Hematopoietic multipotent progenitor cell treated with erythropoietin and hydrocortisone succinate and interleukin-3 and kit ligand, for 15 days (in vitro differentiated cells): ENCODE measurements at regions not wholly inside any gene's neighbourhood (a gene's known extent, or its start where the extent isn't known, plus 50 kb on each side); places are given as distances from the start of the nearest gene placed in this dataset.

Source experiments
- DNase-seq: peaks from one replicate; pipeline ENCODE4 v3.0.0-alpha.2; 2015; ENCODE audit warnings: low spot score

DNA sequence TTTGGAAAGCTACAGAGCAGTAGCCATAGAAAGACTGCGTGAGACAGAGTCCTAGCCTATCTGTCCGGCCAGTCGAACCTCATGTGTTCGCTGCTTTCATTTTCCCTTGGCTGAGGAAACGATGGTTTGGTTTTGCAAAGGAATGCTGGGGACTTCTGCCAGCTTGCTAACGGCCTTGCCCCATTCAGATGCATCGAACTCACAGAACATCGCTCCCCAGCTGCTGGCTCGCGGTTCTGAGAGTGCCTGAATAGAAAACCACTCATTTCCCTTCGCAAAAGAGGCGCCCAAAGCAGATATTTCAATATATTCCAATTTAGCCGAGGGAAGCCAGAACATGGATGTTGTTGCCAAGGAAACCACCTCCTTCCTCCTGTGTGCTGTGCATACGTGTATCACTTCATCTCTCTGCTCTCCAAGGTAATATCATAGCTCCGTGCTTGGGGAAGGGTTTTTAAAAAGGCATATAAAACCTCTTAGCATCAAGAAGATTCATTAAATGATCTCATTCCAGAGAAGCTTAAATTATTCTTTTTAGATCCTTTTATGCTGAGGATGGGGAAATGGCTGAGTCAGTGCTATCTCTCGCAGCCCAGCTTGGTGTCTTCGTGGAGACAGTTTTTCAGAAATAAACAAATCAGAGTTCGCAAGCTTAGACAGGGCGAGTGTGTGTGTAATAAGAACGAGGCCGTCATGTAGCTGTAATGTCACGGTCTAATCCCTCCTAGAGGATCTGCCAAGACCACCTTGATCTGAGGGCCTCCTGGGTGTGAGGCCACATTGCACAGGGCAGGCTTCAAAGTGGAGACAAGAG, 215.2 kb downstream of the RPS24 start:
- no peak for DNase-seq

DNA sequence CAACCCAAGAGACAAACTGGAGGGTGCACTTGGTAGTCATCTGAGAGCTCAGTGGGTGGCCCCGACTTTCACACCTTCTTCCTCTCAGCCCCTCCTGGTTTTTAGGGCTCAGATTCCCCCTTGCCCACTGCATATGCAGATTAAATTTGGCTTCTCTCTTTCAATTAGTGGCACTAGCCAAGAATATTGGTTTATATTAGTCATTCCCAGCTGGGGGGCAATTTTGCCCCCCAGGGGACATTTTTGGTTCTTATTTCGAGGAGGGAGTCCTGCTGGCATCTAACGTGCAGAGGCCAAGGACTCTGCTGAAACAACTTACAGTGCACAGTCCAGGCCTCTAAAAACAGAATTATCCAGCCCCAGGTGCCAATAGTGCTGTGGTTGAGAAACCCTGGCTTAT, 216.0 kb downstream of the RPS24 start:
- no peak for DNase-seq

DNA sequence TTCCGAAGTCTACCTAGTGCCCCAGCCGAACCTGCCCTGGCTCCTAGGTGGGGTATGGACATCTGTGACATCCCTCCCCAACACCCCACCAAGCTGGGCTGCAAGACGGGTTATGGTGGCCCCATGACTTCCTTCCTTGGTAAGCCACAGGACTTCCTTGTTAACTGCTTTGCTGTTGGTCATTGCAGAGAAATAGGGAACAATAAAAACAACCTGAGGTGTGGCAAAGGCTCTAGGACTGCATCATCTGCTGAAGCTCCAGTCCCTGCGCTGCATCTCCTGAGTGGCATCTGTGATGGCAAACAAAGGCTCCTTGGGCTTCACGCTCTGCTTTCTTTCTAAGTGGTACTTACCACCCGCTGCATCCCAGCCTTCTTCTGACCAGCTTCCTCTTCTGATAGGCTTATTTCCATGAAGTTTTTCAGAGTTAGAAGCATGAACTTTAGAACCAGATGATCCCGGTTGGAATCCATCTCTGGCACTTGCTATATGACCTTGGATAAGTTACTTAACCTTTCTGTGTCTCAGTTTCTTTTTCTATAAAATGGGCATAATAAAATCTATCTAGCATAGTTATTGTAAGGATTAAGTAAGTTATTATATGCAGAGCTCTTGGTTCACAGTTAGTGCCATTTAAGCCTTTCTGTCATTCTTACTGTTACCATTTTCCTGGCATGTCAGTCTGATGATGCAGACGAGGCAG, 216.8 kb downstream of the RPS24 start:
- no peak for DNase-seq

DNA sequence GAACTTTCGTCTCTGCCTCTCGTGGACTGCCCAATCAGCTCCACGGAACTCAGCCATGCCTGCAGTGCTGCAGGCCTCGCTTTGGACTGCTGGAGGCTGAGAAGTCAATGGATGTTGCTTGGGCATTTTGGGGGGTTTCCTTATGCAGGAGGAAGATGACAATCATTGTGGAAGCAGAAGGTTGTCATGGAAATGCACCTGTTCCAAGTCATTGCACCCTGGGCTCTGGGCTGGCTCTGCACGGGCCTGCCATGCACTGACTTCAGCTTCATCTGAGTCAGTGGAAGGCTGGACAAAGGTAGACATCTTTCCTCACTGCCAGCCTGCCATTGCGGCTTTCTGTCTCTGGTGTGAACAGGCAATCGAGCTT, 217.3 kb downstream of the RPS24 start:
- DNase-seq, result no peak

DNA sequence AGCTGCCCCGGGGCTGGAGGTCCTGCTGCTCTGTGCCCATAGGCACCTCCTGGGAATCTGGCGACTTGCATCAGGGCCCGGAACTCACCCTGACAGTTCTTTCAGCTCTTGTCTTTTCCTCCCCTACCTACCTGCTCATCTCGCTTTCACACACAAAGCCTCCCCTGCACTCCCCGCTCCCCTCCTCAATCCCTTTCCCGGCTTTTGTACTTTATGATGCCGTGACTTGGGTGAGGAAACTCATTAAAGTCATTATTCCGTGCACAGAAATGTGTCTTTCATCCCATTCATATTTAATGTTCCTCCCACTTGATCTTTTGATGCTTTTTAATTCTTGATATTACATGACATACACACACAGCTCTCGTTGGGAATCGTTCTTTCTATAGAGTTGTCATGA, 218.6 kb downstream of the RPS24 start:
- DNase-seq, result no peak

DNA sequence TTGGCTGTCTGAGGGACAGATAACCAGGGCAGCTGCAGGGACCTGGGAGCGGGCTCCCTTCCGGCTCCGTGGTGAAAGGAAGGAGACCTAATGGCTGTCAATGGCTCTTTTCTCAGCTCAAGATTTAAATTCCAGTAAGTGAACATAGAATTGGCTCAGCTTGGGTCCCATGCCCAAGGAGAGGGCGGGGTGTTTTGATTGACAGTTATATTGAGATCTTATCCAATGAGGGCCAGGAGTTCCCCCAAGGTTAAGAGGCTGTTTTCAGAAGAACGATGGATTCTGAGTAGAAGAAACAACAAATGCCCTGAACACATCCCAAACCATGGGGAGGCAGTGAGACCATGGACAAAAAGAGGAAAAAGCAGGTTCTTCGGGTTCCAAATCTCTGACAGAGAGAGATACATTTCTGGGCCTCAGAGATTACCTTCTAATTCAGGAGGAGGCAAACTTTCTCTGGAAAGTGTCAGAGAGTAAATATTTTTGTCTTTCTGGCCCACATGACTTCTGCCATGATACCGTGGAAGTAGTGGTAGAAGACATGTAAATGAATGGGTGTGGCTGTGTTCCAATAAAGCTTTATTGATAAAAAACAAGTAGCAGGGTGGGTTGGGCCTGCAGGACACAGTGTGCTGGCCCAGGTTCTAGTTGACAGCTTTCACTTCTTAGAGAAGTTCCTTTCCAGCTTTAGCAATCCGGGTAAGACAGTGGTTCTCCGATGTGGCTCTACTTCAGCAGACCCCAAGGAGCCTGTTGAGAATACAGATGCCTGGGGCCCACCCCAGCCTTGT, 219.6 kb downstream of the RPS24 start:
- DNase-seq, result no peak

DNA sequence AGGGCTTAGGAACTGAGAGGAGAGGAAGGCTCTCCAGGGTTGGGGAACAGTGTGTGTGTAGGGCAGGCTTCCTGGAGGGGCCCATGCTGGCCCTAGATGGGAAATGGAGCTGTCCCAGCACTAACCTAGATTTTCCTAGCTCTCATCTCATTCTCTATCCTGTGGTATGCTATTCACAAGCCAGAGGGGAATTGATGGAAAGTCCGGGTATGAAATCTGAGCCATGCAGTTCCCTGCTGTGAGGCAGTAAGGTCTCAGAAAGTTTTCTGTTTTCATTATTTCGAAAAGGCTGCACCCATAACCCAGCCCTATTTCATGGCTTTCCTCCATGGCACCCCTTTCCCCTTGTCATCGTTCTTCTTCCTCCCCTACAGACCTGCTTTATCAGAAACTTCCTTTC, 220.3 kb downstream of the RPS24 start:
- no peak for DNase-seq

DNA sequence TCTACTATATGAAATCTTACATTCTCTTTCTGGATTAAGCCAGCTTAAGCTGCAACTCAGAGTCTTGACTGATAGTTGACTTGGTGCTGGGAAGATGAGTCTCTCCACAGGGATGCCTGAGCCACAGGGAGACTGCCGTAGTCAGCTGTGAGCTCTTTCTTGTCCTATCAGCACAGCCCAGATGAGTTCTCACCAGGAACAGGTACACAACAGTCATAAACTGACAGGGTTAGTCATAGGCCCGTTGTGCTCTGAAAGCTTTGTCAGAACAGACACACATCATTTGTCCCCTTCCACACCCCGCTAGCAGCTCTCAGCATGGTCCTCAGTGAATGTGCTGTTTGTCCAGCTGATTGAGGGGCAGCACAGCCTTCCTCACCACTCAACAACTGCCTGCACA, 221.6 kb downstream of the RPS24 start:
- DNase-seq, result no peak

DNA sequence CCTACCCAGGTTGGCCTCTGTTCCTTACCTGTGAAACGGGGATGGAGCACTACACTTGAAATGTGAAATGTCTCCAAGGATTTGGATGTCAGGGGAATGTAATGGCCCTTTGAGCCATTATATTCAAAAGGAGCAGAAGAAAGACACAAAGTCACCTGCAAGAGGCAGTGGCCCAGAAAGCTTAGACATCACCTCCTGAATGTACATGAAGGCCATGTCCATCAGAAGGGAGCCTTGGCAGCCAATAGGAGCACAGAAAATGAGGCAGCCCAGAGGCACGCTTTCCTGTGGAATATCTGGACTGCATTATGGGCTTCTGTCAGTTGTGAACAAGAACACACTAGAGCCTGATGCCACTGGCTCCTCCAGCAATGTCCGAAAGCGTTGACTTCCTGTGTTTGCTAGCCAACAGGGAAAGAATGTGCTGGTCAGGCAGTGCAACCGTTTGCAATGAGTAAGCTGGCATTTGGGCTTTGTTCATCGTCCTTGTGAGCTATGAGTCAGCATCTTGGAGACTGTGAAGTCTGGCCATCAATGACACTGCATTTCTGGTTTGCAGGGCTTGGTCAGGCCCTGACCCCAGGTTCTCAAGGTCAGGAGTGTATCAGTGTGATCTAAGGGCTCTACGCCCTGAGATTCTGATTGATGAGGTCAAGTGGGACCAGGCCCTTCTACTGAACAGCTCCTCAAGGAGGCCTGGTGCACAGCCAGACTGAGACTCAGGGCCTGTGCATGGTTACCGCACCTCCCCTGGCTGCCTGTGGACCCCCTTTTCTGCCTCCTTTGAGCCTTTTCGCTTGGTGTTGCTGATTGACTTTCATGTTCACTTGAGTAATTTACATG, 222.4 kb downstream of the RPS24 start:
- DNase-seq, result no peak

DNA sequence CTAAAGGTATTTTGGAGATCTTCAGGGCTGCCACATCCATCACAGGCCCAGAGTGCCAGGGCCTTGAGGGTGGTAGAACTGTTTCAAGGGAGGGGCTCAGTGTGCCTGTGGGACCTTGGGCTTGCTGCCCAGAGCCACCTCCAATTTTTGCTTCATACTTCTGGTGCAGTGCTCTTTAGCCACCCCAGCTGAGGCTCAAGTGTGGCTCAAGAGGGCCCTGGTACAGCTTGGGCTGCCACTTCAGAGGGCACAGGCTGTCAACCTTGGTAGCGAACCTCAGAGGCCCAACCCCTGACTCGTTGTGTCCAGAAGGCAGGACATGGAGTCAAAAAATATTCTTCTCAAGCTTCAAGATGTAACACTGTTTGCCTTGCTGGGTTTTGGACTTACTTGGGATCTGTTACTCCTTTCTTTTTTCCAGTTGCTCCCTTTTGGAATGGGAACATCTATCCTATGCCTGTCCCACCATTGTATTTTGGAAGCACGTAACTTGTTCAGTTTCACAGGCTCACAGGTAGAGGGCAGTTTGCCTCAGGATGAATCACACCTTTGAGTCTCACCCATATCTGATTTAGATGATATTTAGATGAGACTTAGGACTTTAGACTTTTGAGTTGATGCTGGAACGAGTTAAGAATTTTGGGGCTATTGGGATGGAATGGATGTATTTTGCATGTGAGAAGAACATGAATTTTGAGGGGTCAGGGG, 224.8 kb downstream of the RPS24 start:
- DNase-seq, result no peak

DNA sequence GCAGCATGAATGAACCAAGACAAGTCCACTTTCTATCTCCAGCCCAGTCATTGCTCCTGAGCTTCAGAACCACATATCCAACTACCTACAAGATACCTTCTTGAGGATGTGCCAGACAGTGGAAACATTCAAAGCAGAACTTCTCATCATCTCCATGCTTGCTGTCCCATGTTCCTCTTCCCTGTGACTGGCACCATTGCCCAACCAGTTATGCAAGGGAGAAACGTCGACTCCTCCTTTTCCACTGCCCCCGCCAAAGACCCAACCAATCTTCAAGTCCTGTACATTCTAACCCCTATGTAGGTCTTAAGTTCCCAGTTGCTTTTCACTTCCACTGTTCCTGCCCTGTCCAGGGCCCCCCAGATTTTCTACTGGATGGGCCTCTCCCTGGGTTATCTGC, 225.7 kb downstream of the RPS24 start:
- no peak for DNase-seq

DNA sequence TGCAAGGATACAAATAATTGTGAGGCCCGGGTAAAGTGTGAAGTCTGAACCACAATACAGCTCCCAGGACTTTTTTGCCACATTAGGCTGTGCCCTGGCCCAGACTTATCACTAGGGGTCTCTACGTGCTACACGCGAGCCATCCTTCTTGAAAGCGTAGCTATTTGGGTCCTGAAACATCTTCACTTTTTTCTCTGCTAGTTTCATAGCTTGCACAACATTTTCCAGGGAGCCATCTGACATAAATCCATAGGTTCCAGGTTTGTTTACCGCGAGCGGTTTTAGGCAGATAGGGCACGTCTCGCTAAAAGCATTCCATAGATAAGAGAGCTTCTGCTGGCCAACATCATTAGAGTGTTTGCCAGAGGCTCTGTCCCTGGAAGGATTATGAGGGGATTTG, 226.5 kb downstream of the RPS24 start:
- DNase-seq, result no peak

DNA sequence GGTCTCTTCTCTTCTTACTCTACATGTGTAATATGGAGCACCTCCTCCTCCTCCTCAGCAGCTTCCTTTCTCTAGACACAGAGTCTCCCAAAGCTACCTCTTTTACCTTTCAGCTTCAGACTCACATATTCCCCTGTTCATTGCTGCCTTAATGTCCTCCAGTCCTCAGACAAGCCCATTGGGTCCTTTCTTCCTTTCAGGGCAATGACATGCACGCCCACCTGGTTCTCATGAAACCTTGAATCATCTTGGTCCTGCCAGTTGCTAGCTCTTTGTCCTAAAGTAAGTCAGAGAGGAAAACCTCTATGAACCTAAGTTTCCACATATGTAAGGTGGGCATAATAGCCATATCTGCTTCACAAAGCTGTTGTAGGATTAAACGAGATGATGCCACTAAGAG, 227.0 kb downstream of the RPS24 start:
- DNase-seq, result no peak

DNA sequence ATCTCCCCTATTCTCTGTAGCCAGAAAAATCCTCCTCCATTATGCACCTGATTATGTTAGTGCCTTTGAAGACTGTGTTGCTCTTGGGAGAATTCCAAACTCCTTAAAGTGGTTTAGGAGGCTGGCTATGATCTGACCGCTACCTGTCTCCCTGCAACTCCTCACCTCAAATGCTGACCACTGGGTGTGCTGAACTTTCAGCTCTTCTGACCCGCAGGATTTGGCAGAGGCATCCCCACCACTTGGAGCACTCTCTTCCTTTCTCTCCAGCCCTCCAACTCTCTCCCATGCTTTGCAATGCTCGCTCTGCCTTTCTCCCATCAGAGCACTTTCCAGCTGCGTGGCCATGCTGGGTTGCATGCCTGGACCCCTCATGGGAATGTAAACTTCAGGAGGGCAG, 227.6 kb downstream of the RPS24 start:
- no peak for DNase-seq

DNA sequence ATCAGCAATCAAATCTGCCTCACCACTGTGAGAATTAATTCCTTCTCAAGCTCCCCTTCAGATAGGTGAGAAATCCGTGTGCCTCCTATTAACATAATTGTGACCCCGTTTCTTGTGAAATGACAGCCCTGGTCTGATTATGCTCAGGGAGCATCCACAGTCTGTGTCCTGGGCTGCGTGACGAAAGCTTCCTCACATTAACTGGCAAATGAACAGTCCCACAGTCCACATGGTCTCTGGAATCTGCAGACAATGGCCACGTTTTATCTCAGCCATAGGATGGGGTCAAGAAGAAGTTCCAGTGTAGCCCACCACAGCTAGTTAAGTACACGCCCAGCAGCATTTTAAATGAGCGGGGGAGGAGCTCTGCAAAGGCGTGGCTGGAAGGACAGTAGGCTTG, 229.2 kb downstream of the RPS24 start:
- no peak for DNase-seq

DNA sequence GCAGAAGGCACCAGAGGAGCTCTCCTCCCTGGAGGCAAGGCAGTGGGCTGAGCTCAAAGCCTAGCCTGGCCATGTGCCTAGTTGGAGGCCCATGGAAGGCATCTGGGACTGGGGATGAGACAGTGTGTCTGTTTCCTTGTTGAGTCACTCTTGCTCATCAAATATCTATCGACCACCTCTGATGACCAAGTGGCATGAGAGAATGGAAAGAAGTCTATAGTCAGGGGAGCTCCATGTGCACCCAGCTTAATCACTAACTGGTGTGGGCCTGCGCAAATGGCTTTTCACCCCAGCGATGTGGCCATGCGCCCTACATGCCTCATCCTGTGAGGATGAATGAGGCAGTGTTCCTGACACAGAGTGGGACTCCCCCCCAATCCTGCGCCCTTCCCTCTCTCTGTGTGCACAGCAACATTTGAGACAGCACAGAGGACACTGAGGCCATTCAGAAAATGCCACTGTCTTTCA, 229.9 kb downstream of the RPS24 start:
- DNase-seq, result no peak

DNA sequence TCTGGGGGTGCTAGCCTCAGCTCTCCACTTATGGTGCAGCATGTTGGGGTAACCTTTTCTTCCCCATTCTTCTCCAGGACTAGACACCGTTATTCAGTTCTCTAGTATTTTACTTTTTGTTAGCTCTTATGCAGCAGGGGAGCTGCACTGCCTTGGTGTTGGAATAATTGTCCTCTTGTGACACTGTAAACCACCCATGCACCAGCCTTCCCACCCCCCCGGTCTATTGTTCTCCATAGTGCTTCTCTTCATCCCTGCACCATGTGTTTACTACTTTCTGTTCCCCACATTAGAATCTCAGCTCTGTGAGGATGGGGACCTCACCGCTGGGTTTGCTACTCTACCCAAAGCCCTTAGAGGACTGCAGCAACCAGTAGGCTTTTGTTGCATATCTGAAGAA, 230.7 kb downstream of the RPS24 start:
- DNase-seq, result no peak

DNA sequence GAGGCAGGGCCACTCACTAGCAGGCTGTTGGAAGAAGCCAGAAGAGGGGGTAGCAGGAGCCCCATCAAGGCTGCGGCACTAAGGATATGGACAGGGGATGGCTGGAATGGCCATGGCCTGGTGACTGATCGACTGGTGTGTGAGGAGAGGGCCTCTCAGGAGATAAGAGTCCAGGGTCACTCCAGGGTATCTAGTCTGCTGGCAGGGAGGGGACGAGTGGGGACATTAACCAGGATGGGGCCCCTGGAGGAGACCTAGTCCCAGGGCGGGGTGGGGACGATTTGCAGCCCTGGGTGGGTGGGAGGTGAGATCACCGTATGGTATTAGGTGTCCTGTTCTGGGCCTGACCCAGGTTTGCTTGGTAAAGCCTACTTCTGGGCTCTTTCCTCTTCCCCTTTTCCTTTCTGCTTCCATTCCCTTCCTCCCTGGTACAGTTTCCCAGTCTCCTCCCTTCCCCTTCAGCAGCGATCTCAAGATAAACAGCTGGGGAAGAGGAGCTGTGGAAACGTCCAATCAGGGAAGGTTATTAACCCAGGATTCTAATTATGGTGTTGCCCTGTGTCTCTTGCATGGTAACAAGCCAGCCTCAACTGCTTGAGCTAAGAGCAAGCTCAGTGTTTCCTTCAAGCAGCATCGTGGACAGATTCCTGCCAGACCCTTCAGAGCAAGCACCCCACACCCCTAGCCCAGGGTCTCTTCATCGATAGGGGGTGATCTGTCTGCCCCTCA, 233.2 kb downstream of the RPS24 start:
- DNase-seq, result no peak

DNA sequence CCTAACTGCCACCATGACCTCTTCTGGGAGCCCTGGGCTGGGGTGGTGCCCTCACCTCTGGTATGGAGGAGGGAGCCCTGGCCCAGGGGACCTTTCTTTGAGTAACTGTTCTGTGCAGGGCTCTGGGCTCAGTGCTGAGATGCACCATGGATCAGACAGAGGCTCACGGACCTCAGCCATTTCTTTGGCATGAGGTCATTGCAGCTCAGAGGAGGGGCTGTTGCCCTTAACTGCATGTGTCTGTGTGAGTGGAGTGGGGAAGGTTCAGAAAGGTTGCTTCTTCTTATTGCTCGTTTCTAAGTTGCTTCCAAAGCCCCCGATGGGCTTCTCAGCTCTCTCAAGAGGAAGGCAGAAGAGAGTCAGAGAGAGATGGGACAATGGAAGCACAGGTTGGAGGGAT, 233.9 kb downstream of the RPS24 start:
- no peak for DNase-seq

DNA sequence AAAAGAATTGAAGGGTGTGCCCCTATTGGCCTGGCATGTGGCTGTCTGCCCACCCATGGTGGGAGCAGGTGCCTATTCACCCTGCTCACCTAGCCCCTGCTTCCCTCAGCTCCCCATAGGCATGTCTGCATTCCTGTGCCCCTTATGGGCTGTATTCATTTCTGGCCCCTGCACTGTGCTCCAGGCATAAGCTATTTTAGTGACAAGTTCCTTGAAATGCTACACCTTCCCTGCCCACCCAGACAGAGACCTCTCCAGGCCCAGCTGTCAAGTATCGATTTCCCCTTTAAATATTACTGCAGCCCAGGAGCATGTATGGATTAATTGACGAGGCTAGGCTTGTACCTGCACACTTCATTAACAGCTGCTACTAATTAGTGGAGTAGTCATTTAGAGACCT, 235.4 kb downstream of the RPS24 start:
- DNase-seq, result no peak

DNA sequence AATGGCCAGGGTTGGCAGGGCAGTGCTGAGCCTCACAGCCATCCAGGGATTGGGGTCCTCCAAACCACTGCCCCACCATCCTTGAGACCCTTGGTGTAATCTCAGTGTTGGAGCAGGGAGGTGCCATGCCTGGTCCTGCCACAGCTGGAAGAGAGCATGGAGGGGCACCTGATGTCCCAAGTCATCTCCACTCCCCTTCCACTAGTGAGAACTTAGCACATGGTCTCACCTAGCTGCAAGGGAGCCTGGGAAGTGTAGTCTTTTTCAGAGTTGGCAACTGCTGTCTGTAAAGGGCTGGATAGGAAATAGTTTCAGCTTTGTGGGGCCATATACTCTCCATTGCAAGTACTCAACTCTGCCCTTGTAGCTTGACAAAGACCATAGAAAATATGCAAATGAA, 238.7 kb downstream of the RPS24 start:
- DNase-seq, result no peak
